Adrenal gland (tissue), 9 donors: ENCODE measurements at regions not wholly inside any gene's neighbourhood (a gene's known extent, or its start where the extent isn't known, plus 50 kb on each side); places are given as distances from the start of the nearest gene placed in this dataset.

Source experiments
- DNase-seq, 7 donors: peaks; one replicate each; pipeline ENCODE4 v3.0.0-alpha.2; 2019 to 2020
- H3K27ac ChIP-seq, 5 donors: fragments of 200-600 bp; sonication (generic) in 4 of 5; 1 replicate in 3 of 5; 2 replicates in 2 of 5; pipeline versions ENCODE4 v1.5.1 to v1.8.0; 2016 to 2020; ENCODE audit warnings: mild to moderate bottlenecking in 1 of 5
- H3K27me3 ChIP-seq: fragments of 200-600 bp; 2 replicates; pipeline ENCODE4 v1.8.0; 2021
- H3K36me3 ChIP-seq, 2 donors: fragments of 200-600 bp; replicated peaks in 1 of 2; 1 replicate in 1 of 2; 2 replicates in 1 of 2; pipeline versions ENCODE4 v1.5.1 to v1.8.0; 2018 to 2022
- H3K4me1 ChIP-seq, 2 donors: fragments of 200-600 bp; replicated peaks in 1 of 2; 1 replicate in 1 of 2; 2 replicates in 1 of 2; pipeline versions ENCODE4 v1.5.1 to v1.8.0; 2018 to 2021
- H3K4me3 ChIP-seq, 4 donors: fragments of 200-600 bp; sonication (generic) in 3 of 4; one replicate each; pipeline ENCODE4 v1.5.1; 2016 to 2018
- H3K9me3 ChIP-seq, 3 donors: fragments of 200-600 bp; sonication (generic) in 1 of 3; replicated peaks in 1 of 3; 1 replicate in 2 of 3; 2 replicates in 1 of 3; pipeline versions ENCODE4 v1.5.1 to v1.8.0; 2016 to 2021
- POLR2A ChIP-seq, 2 donors: fragments of 450-650 bp; IDR thresholded peaks; one replicate each; pipeline ENCODE4 v1.6.1; 2017; ENCODE audit warnings: antibody characterized with exemption in 2 of 2, mild to moderate bottlenecking in 2 of 2, moderate library complexity in 1 of 2
- WGBS, 4 donors: extraction: QIAGEN DNeasy Blood & Tissue Kit in 2 of 4; methylation state at CpG; one replicate each; pipeline versions ENCODE4 v1.1.5 to v1.1.7; 2013 to 2017; 5-methylcytosine and 5-hydroxymethylcytosine counted together
- intact Hi-C, 2 donors: fragments of 100-400 bp; cut with DNase I; formaldehyde crosslinking; loops; one replicate each; pipeline versions ENCODE4 v1.14.1 to v1.15.0; 2022 to 2023
- TF ChIP-seq, protein P1 (sequence below), 6 experiments: fragments of 450-650 bp in 4 of 6; fragments of 200-600 bp in 2 of 6; sonication (generic) in 1 of 6; IDR thresholded peaks; 1 replicate in 5 of 6; 2 replicates in 1 of 6; pipeline versions ENCODE4 v1.5.1 to v1.8.0; 2016 to 2021; ENCODE audit warnings: antibody characterized with exemption in 6 of 6, mild to moderate bottlenecking in 2 of 6, moderate library complexity in 1 of 6
- donor health status: healthy with polysubstance abuse.
- donor health status: Bipolar disorder and iron deficiency.
- donor health status: DM: yes; HTN: yes; CAD: no.
- donor health status: DM: no; HTN: no; CAD: no.
- donor health status: DM: no; HTN: no; CAD: no.

DNA sequence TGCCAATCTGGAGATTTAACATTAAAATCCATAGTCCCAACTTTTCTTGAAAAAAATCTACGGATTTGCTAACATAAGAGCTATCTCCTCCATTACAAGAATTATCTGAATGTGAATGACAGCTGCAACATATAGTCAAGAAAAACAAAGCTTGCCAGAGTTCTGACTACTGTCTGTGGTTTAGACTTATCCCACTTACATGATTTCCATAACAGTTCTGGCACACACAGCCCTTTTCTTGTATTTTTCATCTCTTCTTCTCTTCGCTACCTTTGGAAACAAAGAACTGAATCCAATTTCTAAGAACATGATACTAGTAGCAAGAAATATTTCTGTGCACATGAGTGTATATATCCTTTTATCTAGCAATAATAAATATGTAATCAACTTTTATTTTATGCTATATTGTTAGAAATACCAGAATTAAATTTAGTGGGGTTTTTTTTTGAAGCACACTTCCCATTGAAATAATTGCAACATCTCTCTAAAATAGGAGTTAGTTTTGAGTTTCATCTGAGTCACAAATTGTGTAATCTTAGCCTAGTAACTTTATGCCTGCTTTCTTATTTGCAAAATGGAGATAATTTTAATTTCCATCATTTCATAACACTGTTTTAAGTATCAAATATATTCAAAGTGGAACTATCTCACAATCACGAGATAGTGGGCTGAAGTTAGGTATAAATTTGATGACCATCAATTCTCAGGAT lies 1217.6 kb downstream of the JRKL start:
- H3K4me1 ChIP-seq = no peaks in the 10 kb centered on the region
- H3K36me3 ChIP-seq = no peaks in the 10 kb centered on the region
- intact Hi-C loops = no loop called here
- H3K27ac ChIP-seq = no peak overlapping the region
- H3K4me3 ChIP-seq = no peak overlapping the region
- WGBS, 4 donors = 63 to 75% (median 71%) methylated on average over 3 of the region's 3 CpGs
- H3K27me3 ChIP-seq = no peaks in the 10 kb centered on the region
- H3K9me3 ChIP-seq = no peaks in the 10 kb centered on the region
- DNase-seq = no peak
- no peak for TF ChIP-seq POLR2A (IDR thresholded peaks at IDR 0.05)
- TF ChIP-seq, protein P1, sequence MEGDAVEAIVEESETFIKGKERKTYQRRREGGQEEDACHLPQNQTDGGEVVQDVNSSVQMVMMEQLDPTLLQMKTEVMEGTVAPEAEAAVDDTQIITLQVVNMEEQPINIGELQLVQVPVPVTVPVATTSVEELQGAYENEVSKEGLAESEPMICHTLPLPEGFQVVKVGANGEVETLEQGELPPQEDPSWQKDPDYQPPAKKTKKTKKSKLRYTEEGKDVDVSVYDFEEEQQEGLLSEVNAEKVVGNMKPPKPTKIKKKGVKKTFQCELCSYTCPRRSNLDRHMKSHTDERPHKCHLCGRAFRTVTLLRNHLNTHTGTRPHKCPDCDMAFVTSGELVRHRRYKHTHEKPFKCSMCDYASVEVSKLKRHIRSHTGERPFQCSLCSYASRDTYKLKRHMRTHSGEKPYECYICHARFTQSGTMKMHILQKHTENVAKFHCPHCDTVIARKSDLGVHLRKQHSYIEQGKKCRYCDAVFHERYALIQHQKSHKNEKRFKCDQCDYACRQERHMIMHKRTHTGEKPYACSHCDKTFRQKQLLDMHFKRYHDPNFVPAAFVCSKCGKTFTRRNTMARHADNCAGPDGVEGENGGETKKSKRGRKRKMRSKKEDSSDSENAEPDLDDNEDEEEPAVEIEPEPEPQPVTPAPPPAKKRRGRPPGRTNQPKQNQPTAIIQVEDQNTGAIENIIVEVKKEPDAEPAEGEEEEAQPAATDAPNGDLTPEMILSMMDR (IDR thresholded peaks at IDR 0.05) = no peak

DNA sequence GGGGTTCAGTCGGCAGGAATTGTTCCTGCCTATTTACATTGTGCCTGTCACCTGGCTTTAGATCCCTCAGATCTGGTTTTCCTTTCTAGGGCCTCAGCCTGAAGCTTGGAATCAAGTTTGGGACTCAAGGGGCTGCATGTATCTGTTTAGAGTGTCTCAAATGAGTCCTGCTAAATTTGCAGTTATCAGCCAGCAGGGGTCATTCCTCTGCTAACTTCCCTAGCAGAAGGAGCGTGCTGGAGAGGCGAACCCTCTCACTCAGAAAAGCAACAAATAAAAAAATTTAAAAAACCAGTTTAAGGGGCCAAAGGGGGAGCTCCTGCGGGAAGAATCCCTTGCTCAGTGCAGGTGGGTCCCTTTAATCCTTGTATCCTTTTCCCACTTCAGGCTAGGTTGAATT lies 1220.2 kb downstream of the JRKL start:
- no peaks in the 10 kb centered on the region for H3K4me1 ChIP-seq
- no peak for DNase-seq
- no peaks in the 10 kb centered on the region for H3K27me3 ChIP-seq
- no peaks in the 10 kb centered on the region for H3K9me3 ChIP-seq
- no peaks in the 10 kb centered on the region for H3K36me3 ChIP-seq
- no peak for TF ChIP-seq POLR2A (IDR thresholded peaks at IDR 0.05)
- TF ChIP-seq, protein P1 (IDR thresholded peaks at IDR 0.05) = no peak
- WGBS, 4 donors = 63 to 96% (median 74%) methylated on average over 3 to 4 of the region's 4 CpGs
- no peak overlapping the region for H3K27ac ChIP-seq
- intact Hi-C loops = no loop called here
- no peak overlapping the region for H3K4me3 ChIP-seq

DNA sequence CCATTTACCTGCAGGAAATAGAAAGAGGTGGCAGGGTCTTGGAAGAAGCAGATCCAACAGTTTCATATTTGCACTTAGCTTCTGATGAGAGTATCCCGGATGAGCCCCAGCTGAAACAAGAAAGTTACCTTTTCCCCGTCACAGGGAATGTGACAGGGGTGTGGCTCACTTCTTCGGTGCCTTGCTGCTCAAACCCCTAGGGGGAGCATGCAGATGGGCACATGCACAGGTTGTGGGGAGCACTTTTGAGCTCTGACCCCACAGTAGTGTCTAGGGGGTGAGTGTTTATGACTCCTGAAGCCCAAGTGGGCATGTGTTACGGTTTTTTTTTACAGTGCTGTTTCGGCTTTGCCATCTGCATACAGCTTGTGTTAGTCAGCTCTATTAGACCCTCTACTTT lies 1221.0 kb downstream of the JRKL start:
- no peak overlapping the region for H3K4me3 ChIP-seq
- DNase-seq = no peak
- H3K4me1 ChIP-seq = no peaks in the 10 kb centered on the region
- intact Hi-C loops = no loop called here
- 92 to 94% (median 93%) methylated on average over 5 of the region's 5 CpGs for WGBS, 4 donors
- TF ChIP-seq POLR2A (IDR thresholded peaks at IDR 0.05) = no peak
- TF ChIP-seq, protein P1 (IDR thresholded peaks at IDR 0.05) = no peak
- no peaks in the 10 kb centered on the region for H3K27me3 ChIP-seq
- H3K9me3 ChIP-seq = no peaks in the 10 kb centered on the region
- H3K36me3 ChIP-seq = no peaks in the 10 kb centered on the region
- no peak overlapping the region for H3K27ac ChIP-seq

DNA sequence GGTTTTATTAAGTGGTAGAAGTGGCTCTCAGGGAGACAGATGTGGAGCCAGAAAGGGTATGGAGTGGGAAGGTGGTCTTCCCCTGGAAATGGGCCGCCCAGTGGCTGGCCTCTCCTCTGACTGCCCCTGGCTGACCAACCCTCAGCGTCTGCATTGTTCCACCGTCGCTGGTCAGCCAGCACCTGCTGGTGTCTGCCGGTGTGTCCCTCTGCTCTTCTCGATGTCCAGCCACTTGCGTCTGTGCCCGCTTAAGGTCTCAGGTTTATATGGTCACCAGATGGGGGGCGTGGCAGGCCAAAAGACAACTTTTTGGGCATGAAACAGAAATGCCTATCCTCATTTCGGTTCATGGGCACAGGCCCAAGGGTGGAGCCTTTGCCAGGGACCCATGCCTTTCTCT lies 1221.5 kb downstream of the JRKL start:
- intact Hi-C loops = no loop called here
- TF ChIP-seq, protein P1 (IDR thresholded peaks at IDR 0.05) = no peak
- TF ChIP-seq POLR2A (IDR thresholded peaks at IDR 0.05) = no peak
- Histone ChIP-seq H3K27ac (no peak overlapping the region), H3K4me1 (no peaks in the 10 kb centered on the region), H3K27me3 (no peaks in the 10 kb centered on the region), H3K9me3 (no peaks in the 10 kb centered on the region), H3K4me3 (no peak overlapping the region), H3K36me3 (no peaks in the 10 kb centered on the region)
- DNase-seq = no peak
- 89 to 95% (median 90%) methylated on average over 10 of the region's 10 CpGs for WGBS, 4 donors
